NCI-H2227 (cell line): ENCODE measurements at regions not wholly inside any gene's neighbourhood (a gene's known extent, or its start where the extent isn't known, plus 50 kb on each side); places are given as distances from the start of the nearest gene placed in this dataset.

Source experiments
- DNase-seq: peaks from one replicate; lab custom pipeline; 2025; ENCODE audit not compliant: unreplicated experiment; lab: John Stamatoyannopoulos, UW

DNA sequence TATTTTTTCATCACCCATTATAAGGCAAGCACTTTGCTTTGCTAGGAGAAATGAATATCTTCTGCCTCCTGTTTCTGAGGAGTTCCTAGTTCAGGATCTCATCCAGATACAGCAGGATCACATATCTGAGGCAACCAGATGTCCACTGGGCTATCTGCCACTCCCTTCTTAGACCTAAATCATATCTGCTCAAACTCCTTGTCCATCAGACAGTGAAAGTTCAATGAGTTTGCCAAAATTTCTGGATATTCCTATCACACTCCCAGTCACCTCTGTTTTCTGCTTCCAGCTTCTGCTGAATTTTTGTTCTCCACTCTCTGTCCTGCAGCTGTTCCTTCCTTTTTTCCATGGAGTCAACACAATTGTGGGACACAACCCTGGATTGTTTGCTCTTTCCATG is 54.2 kb upstream of the BASP1 start:
- no peak for DNase-seq

DNA sequence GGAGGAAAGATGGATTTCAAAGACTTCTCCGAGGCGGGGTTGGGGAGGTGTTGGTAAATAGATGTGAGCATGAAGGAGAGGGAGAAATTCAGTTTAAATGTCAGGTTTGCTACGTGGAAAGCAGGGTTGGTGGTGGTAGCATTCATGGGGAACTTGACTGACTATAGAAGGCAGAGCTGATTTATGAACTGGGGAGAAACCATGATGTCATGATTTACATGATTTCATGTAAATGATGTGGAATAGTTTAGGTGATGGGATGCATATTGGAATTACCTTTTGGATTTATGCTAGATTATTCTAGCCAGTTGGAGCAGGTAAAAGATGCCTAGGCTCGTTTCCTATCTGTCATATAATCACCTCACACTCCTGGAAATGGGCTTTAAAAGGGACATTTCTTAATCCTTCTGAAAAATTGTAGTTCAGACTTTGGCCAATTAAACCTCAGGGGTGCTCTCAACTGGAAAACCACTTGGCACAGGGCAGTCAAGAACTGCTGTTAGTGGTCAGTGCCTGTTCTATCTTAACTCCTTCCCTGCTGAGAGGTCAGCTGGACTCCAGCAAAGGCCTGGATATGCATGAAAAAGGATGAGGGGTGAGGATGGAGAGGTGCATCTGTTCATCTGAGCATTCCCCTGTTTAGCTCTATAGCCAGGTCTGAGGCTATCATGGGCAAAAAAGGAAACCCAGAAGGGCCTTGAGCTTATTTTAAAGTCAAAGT is 50.1 kb upstream of the BASP1 start:
- DNase-seq: no peak
